GM13976 (cell line): ENCODE measurements at regions not wholly inside any gene's neighbourhood (a gene's known extent, or its start where the extent isn't known, plus 50 kb on each side); places are given as distances from the start of the nearest gene placed in this dataset.

Source experiments
- DNase-seq: peaks from one replicate; pipeline ENCODE4 v3.0.0; 2012; ENCODE audit warnings: low spot score
- CTCF ChIP-seq: IDR thresholded peaks from 2 replicates; pipeline ENCODE4 v1.5.1; 2012; ENCODE audit warnings: borderline replicate concordance, mild to moderate bottlenecking; ENCODE audit not compliant: insufficient read depth; ENCODE audit errors: extremely low read depth, missing control alignments, control extremely low read depth
- in situ Hi-C: fragments of 300-500 bp; cut with MboI; formaldehyde crosslinking; loops from one replicate; pipeline ENCODE4 v1.12.0; 2022; ENCODE audit warnings: low sequenced_read_pairs, mixed read lengths, inconsistent platforms; ENCODE audit not compliant: unreplicated experiment

DNA sequence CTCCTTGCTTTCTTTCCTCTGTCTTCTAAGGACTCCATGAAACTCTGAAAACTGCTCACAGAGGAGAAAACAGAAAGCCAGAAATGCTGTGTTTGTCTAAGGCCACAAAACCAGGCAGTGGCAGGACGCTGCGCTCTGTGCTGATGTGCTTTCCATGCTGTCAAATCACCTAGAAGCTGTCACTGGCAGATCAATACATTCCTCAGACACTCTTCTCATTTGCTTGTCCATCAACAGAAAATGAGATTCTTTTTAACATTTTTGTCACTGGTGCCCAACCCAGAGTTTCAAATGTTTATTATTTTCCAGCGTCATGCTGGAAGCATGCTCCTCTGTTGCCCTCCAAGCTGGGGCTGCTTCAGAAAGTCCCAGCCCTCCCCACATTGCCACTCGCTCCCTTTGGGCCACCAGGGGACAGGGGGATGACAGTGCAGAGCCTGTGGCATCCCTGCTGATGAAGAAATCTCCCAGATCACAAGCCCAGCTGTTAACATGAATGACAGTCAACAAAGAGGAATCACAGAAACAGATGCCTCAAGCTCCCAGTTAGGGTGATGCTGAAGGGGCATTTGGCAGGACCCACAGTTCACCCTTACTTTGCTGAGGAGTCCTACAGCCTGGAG, 117.5 kb upstream of the MEIS1 start:
- no peak for DNase-seq
- no peak for TF ChIP-seq CTCF
- in situ Hi-C loops, result no loop called here

DNA sequence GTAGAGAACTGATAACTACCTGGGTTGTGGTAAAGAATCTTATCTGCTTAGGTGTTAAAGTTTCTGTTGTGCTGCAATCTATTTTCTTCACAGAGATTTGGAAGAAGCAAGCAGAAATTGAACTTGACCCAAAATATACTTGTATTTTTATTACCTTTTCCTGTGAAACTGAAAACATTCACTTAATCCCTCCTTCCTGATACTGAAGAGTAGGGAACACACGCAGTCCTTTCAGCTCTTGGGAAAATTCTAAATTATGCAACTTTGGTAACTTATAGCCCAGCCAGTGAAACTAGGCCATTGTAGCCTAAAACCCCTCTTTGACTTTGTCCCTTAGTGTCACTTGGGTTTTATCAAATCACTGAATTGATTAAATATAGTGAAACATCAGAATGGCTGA, 128.4 kb upstream of the MEIS1 start:
- in situ Hi-C loops, result no loop called here
- DNase-seq, result no peak
- TF ChIP-seq CTCF, result no peak

- no peak for TF ChIP-seq CTCF
- DNase-seq, result no peak
- in situ Hi-C loops, result no loop called here
Observed at GRCh38 chr2:66305718-66306117, 129.2 kb upstream of the MEIS1 start.

DNA sequence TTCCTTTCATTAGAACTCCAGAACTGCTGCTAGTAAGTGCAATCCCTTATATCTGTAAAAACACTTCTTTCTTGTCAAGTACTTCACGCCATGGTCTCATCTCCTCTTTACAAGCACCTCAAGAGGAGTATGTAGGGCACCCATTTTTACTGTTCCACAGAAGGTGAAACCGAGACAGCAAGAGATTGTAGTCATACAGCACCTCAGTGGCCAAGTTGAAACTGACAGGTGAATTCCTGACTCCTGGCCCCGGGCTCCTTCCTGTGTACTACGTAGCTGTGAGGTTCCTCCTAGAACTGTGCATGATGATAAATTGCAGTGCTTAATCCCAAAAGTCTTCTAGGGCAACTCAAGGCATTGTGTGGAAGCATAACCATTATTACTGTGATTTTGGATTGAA, 131.5 kb upstream of the MEIS1 start:
- no peak for DNase-seq
- in situ Hi-C loops, result no loop called here
- TF ChIP-seq CTCF, result no peak

DNA sequence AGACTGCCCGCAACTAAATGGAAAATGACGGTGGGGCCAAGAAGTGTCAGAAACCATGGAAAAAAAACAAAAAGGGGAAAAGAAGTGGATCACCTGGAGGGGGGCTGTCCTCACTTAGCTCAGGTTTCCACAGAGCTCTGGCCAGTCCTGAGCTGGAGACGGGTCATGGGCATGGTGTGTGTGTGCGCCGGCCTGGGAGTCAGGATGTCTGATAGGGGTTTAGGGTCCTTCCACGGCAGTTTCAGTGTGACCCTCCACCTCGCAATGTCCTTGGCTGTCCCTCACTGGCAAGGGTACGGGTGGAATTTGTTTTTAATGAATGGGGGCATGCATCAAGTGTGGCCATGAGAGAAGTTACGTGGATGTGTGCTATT, 133.2 kb upstream of the MEIS1 start:
- no peak for DNase-seq
- no peak for TF ChIP-seq CTCF
- in situ Hi-C loops, result no loop called here

GRCh38 chr2:66301022-66301766, 133.7 kb upstream of the MEIS1 start:
- no peak for TF ChIP-seq CTCF
- in situ Hi-C loops, result no loop called here
- DNase-seq, result no peak
